OCI-LY1 (cell line): ENCODE measurements at regions not wholly inside any gene's neighbourhood (a gene's known extent, or its start where the extent isn't known, plus 50 kb on each side); places are given as distances from the start of the nearest gene placed in this dataset.

Source experiments
- H2AFZ ChIP-seq: fragments of 200-600 bp; sonication (generic), shearing (Covaris generic); 2 replicates; pipeline ENCODE4 v1.6.0; 2014; ENCODE audit warnings: antibody characterized with exemption, mild to moderate bottlenecking, low read length
- H3F3A ChIP-seq: fragments of 200-600 bp; sonication (generic), shearing (Covaris generic); 2 replicates; pipeline ENCODE4 v1.6.0; 2014; ENCODE audit warnings: mild to moderate bottlenecking, antibody characterized with exemption, low read length, moderate library complexity; ENCODE audit not compliant: insufficient read depth
- H3K27ac ChIP-seq: fragments of 200-600 bp; sonication (generic); 2 replicates; pipeline ENCODE4 v1.5.1; 2014; ENCODE audit warnings: low read length, mixed run types, mild to moderate bottlenecking, low read depth; ENCODE audit not compliant: poor library complexity, severe bottlenecking
- H3K27me3 ChIP-seq: fragments of 200-600 bp; sonication (generic); 2 replicates; pipeline ENCODE4 v1.6.0; 2014; ENCODE audit warnings: antibody characterized with exemption, mild to moderate bottlenecking, low read length, moderate library complexity; ENCODE audit not compliant: insufficient read depth
- H3K36me3 ChIP-seq: fragments of 200-600 bp; sonication (generic); 2 replicates; pipeline ENCODE4 v1.6.1; 2014; ENCODE audit warnings: mild to moderate bottlenecking, antibody characterized with exemption, low read length, moderate library complexity, mixed read lengths; ENCODE audit not compliant: insufficient read depth
- H3K4me1 ChIP-seq: fragments of 200-600 bp; sonication (generic); 2 replicates; pipeline ENCODE4 v1.5.1; 2014; ENCODE audit warnings: mild to moderate bottlenecking, low read length, moderate library complexity; ENCODE audit not compliant: insufficient read depth, severe bottlenecking
- H3K4me2 ChIP-seq: fragments of 200-600 bp; sonication (generic), shearing (Covaris generic); 2 replicates; pipeline ENCODE4 v1.6.1; 2014; ENCODE audit warnings: low read length
- H3K4me3 ChIP-seq: fragments of 200-600 bp; sonication (generic); 2 replicates; pipeline ENCODE4 v1.5.1; 2014; ENCODE audit warnings: low read length, low read depth, mild to moderate bottlenecking, mixed read lengths; ENCODE audit not compliant: poor library complexity, severe bottlenecking
- H3K79me2 ChIP-seq: fragments of 200-600 bp; shearing (Covaris generic); 2 replicates; pipeline ENCODE4 v1.6.1; 2016; ENCODE audit warnings: mixed run types, low read length, mixed read lengths; ENCODE audit not compliant: insufficient read depth
- H3K9ac ChIP-seq: fragments of 200-600 bp; sonication (generic), shearing (Covaris generic); 2 replicates; pipeline ENCODE4 v1.6.1; 2014; ENCODE audit warnings: mild to moderate bottlenecking, low read length, mixed read lengths
- H3K9me2 ChIP-seq: fragments of 200-600 bp; sonication (generic), shearing (Covaris generic); 2 replicates; pipeline ENCODE4 v1.6.1; 2014; ENCODE audit warnings: low read depth, mild to moderate bottlenecking, low read length, mixed read lengths
- H3K9me3 ChIP-seq: fragments of 200-600 bp; shearing (Covaris generic); 2 replicates; pipeline ENCODE4 v1.6.1; 2014; ENCODE audit warnings: low read length, mixed read lengths
- H4K20me1 ChIP-seq: fragments of 200-600 bp; sonication (generic), shearing (Covaris generic); 2 replicates; pipeline ENCODE4 v1.6.0; 2016; ENCODE audit warnings: mild to moderate bottlenecking, low read length; ENCODE audit not compliant: insufficient read depth
- CTCF ChIP-seq: fragments of 200-600 bp; sonication (generic), shearing (Covaris generic); IDR thresholded peaks from 2 replicates; pipeline ENCODE4 v1.5.1; 2017; ENCODE audit warnings: mild to moderate bottlenecking, antibody characterized with exemption, low read length, moderate library complexity, mixed read lengths
- EZH2 ChIP-seq: fragments of 200-600 bp; sonication (generic), shearing (Covaris generic); IDR thresholded peaks from 2 replicates; pipeline ENCODE4 v1.8.0; 2017; ENCODE audit warnings: borderline replicate concordance, mixed run types, mild to moderate bottlenecking, antibody characterized with exemption, low read length, moderate library complexity, mixed read lengths

- H3K9ac ChIP-seq: no peak overlapping the region
- no peaks in the 10 kb centered on the region for H3K36me3 ChIP-seq
- H3F3A ChIP-seq: no peaks in the 10 kb centered on the region
- no peaks in the 10 kb centered on the region for H3K9me3 ChIP-seq
- H3K27ac ChIP-seq: no peak overlapping the region
- H3K4me2 ChIP-seq: no peak overlapping the region
- no peaks in the 10 kb centered on the region for H4K20me1 ChIP-seq
- no peaks in the 10 kb centered on the region for H3K79me2 ChIP-seq
- H2AFZ ChIP-seq: no peak overlapping the region
- no peak for TF ChIP-seq CTCF
- TF ChIP-seq EZH2: no peak
- H3K9me2 ChIP-seq: no peaks in the 10 kb centered on the region
- no peak overlapping the region for H3K4me3 ChIP-seq
- peaks cover 4% of the 10 kb centered on the region; the same call in 1 of the 2 replicates for H3K27me3 ChIP-seq
- H3K4me1 ChIP-seq: no peaks in the 10 kb centered on the region
Measured at GRCh38 chr15:77822631-77823230, 190.0 kb upstream of the LINGO1 start.

- H3K4me3 ChIP-seq: no peak overlapping the region
- no peaks in the 10 kb centered on the region for H3K79me2 ChIP-seq
- no peak overlapping the region for H3K27ac ChIP-seq
- H3K9ac ChIP-seq: no peak overlapping the region
- no peaks in the 10 kb centered on the region for H3F3A ChIP-seq
- no peak overlapping the region for H3K4me2 ChIP-seq
- no peaks in the 10 kb centered on the region for H3K4me1 ChIP-seq
- TF ChIP-seq CTCF (no peak), EZH2 (no peak)
- no peaks in the 10 kb centered on the region for H3K36me3 ChIP-seq
- H2AFZ ChIP-seq: no peak overlapping the region
- no peaks in the 10 kb centered on the region for H3K9me3 ChIP-seq
- H4K20me1 ChIP-seq: no peaks in the 10 kb centered on the region
- peaks cover 4% of the 10 kb centered on the region; the same call in 1 of the 2 replicates for H3K27me3 ChIP-seq
- H3K9me2 ChIP-seq: no peaks in the 10 kb centered on the region
Measured at GRCh38 chr15:77821959-77822256, 189.2 kb upstream of the LINGO1 start.

GRCh38 chr15:77821188-77821958 lies 188.7 kb upstream of the LINGO1 start:
- no peak overlapping the region for H3K4me2 ChIP-seq
- H3F3A ChIP-seq: no peaks in the 10 kb centered on the region
- no peak overlapping the region for H3K9ac ChIP-seq
- no peaks in the 10 kb centered on the region for H3K4me1 ChIP-seq
- H3K4me3 ChIP-seq: no peak overlapping the region
- TF ChIP-seq CTCF (peak; percentile 74), EZH2 (no peak)
- no peaks in the 10 kb centered on the region for H3K9me3 ChIP-seq
- no peak overlapping the region for H2AFZ ChIP-seq
- no peaks in the 10 kb centered on the region for H3K9me2 ChIP-seq
- peaks cover 4% of the 10 kb centered on the region; the same call in 1 of the 2 replicates for H3K27me3 ChIP-seq
- H4K20me1 ChIP-seq: no peaks in the 10 kb centered on the region
- no peaks in the 10 kb centered on the region for H3K36me3 ChIP-seq
- no peaks in the 10 kb centered on the region for H3K79me2 ChIP-seq
- H3K27ac ChIP-seq: no peak overlapping the region
